Tibial nerve (tissue), 3 donors: ENCODE measurements at regions not wholly inside any gene's neighbourhood (a gene's known extent, or its start where the extent isn't known, plus 50 kb on each side); places are given as distances from the start of the nearest gene placed in this dataset.

ENCODE experiments used
- EP300 ChIP-seq, 2 donors: sonication (generic); formaldehyde crosslinking; IDR thresholded peaks; one replicate each; pipeline ENCODE4 v1.6.1; 2017; ENCODE audit warnings: antibody characterized with exemption in 2 of 2, mild to moderate bottlenecking in 1 of 2
- POLR2A ChIP-seq, 2 donors: fragments of 450-650 bp; IDR thresholded peaks; one replicate each; pipeline ENCODE4 v1.6.1; 2017; ENCODE audit warnings: antibody characterized with exemption in 2 of 2, mild to moderate bottlenecking in 2 of 2, moderate library complexity in 2 of 2

GRCh38 chr6:137664183-137664582 lies 170.0 kb upstream of the OLIG3 start:
- TF ChIP-seq POLR2A (IDR thresholded peaks at IDR 0.05): no peak
- no peak for TF ChIP-seq EP300 (IDR thresholded peaks at IDR 0.05)
